HG03575 (cell line): ENCODE measurements at regions not wholly inside any gene's neighbourhood (a gene's known extent, or its start where the extent isn't known, plus 50 kb on each side); places are given as distances from the start of the nearest gene placed in this dataset.
"Not testable (repeated sequence)": the region's sequence is repeated elsewhere in the genome, so short reads cannot be mapped to it uniquely, and the experiment has no call there.

Experiments used
- ATAC-seq: cut with Tn5 transposase; IDR thresholded peaks from one replicate; pipeline ENCODE4 v1.9.1; 2021; ENCODE audit not compliant: unreplicated experiment, insufficient number of reproducible peaks, low FRiP score; ENCODE audit errors: extremely low read depth

- ATAC-seq = not testable (repeated sequence)
Observed at GRCh38 chr6:82501901-82502300, 138.3 kb downstream of the TPBG start.

- no peak for ATAC-seq
Observed at GRCh38 chr6:82506526-82506925, 142.9 kb downstream of the TPBG start.

- ATAC-seq = no peak
Observed at GRCh38 chr6:82507112-82507511, 143.5 kb downstream of the TPBG start.

- ATAC-seq = no peak
Observed at GRCh38 chr6:82511546-82511945, 147.9 kb downstream of the TPBG start.

GRCh38 chr6:82517896-82518295, 154.3 kb downstream of the TPBG start:
- not testable (repeated sequence) for ATAC-seq

GRCh38 chr6:82521369-82521768, 157.8 kb downstream of the TPBG start:
- no peak for ATAC-seq

GRCh38 chr6:82521861-82522260, 158.2 kb downstream of the TPBG start:
- no peak for ATAC-seq

- ATAC-seq = no peak
Observed at GRCh38 chr6:82524031-82524430, 160.4 kb downstream of the TPBG start.

- ATAC-seq = no peak
Observed at GRCh38 chr6:82525775-82526495, 162.3 kb downstream of the TPBG start.

GRCh38 chr6:82529960-82530460, 166.4 kb downstream of the TPBG start:
- not testable (repeated sequence) for ATAC-seq

GRCh38 chr6:82534876-82535275, 171.3 kb downstream of the TPBG start:
- no peak for ATAC-seq

GRCh38 chr6:82549480-82549879, 185.9 kb downstream of the TPBG start:
- not testable (repeated sequence) for ATAC-seq

- not testable (repeated sequence) for ATAC-seq
Observed at GRCh38 chr6:82551311-82551710, 187.7 kb downstream of the TPBG start.

GRCh38 chr6:82551831-82552230, 188.2 kb downstream of the TPBG start:
- no peak for ATAC-seq

- ATAC-seq = no peak
Observed at GRCh38 chr6:82553863-82554531, 190.4 kb downstream of the TPBG start.

- ATAC-seq = no peak
Observed at GRCh38 chr6:82554666-82555065, 191.0 kb downstream of the TPBG start.

GRCh38 chr6:82555801-82556200, 192.2 kb downstream of the TPBG start:
- ATAC-seq = no peak

- not testable (repeated sequence) for ATAC-seq
Observed at GRCh38 chr6:82558531-82558930, 194.9 kb downstream of the TPBG start.

- ATAC-seq = no peak
Observed at GRCh38 chr6:82567621-82568020, 204.0 kb downstream of the TPBG start.

- ATAC-seq = peak; percentile 52
Observed at GRCh38 chr6:82568290-82568993, 204.8 kb downstream of the TPBG start.
